Neural progenitor cell (in vitro differentiated cells): ENCODE measurements at regions not wholly inside any gene's neighbourhood (a gene's known extent, or its start where the extent isn't known, plus 50 kb on each side); places are given as distances from the start of the nearest gene placed in this dataset.

ENCODE experiments used
- DNase-seq: peaks from one replicate; pipeline ENCODE4 v3.0.0-alpha.2; 2016; ENCODE audit warnings: low spot score
- H2AFZ ChIP-seq: fragments of 200-600 bp; sonication (generic); replicated peaks from 2 replicates; pipeline ENCODE4 v1.6.1; 2016; ENCODE audit warnings: antibody characterized with exemption
- H3F3A ChIP-seq: fragments of 200-600 bp; sonication (generic); 2 replicates; pipeline ENCODE4 v1.6.1; 2016; ENCODE audit warnings: antibody characterized with exemption, low read depth
- H3K27ac ChIP-seq: fragments of 200-600 bp; sonication (generic); 2 replicates; pipeline ENCODE4 v1.5.1; 2016; ENCODE audit warnings: mild to moderate bottlenecking
- H3K27me3 ChIP-seq: fragments of 200-600 bp; sonication (generic); 2 replicates; pipeline ENCODE4 v1.6.1; 2016; ENCODE audit warnings: mild to moderate bottlenecking, moderate library complexity
- H3K36me3 ChIP-seq: fragments of 200-600 bp; sonication (generic); 2 replicates; pipeline ENCODE4 v1.5.1; 2016
- H3K4me1 ChIP-seq: fragments of 200-600 bp; sonication (generic); 2 replicates; pipeline ENCODE4 v1.6.1; 2016; ENCODE audit warnings: mixed run types
- H3K4me2 ChIP-seq: fragments of 200-600 bp; sonication (generic); 2 replicates; pipeline ENCODE4 v1.6.1; 2016
- H3K4me3 ChIP-seq: fragments of 200-600 bp; sonication (generic); 2 replicates; pipeline ENCODE4 v1.5.1; 2016
- H3K79me2 ChIP-seq: fragments of 200-600 bp; sonication (generic); 2 replicates; pipeline ENCODE4 v1.6.1; 2016; ENCODE audit warnings: low read depth
- H3K9ac ChIP-seq: fragments of 200-600 bp; sonication (generic); 2 replicates; pipeline ENCODE4 v1.6.1; 2016
- H3K9me3 ChIP-seq: fragments of 200-600 bp; sonication (generic); 2 replicates; pipeline ENCODE4 v1.5.1; 2016; ENCODE audit warnings: low read depth
- H4K20me1 ChIP-seq: fragments of 200-600 bp; sonication (generic); 2 replicates; pipeline ENCODE4 v1.6.1; 2016; ENCODE audit warnings: low read depth
- H3K27ac Mint-ChIP-seq: 3 replicates; pipeline ENCODE4 v1.8.0; 2021; ENCODE audit warnings: mixed read lengths
- H3K27me3 Mint-ChIP-seq: 2 replicates; pipeline ENCODE4 v1.8.0; 2022; ENCODE audit warnings: low read depth, mild to moderate bottlenecking, inconsistent platforms, moderate library complexity, mixed read lengths; ENCODE audit not compliant: insufficient read depth
- H3K36me3 Mint-ChIP-seq: 3 replicates; pipeline ENCODE4 v1.8.0; 2021; ENCODE audit warnings: mixed read lengths
- H3K4me1 Mint-ChIP-seq: 3 replicates; pipeline ENCODE4 v1.8.0; 2021; ENCODE audit warnings: mixed read lengths
- H3K4me3 Mint-ChIP-seq: 3 replicates; pipeline ENCODE4 v1.8.0; 2021; ENCODE audit warnings: mild to moderate bottlenecking, moderate library complexity, mixed read lengths
- H3K9me3 Mint-ChIP-seq: 3 replicates; pipeline ENCODE4 v1.8.0; 2020; ENCODE audit warnings: mixed read lengths
- EZH2 ChIP-seq: fragments of 200-600 bp; sonication (generic); IDR thresholded peaks from 2 replicates; pipeline ENCODE4 v1.6.1; 2017; ENCODE audit warnings: antibody characterized with exemption, mild to moderate bottlenecking, moderate library complexity
- EZH2phosphoT487 ChIP-seq: fragments of 200-600 bp; sonication (generic); IDR thresholded peaks from 2 replicates; pipeline ENCODE4 v1.6.1; 2017; ENCODE audit warnings: antibody characterized with exemption
- TF ChIP-seq, protein P1 (sequence below): fragments of 200-600 bp; sonication (generic); IDR thresholded peaks from 2 replicates; pipeline ENCODE4 v1.5.1; 2017; ENCODE audit warnings: antibody characterized with exemption, mild to moderate bottlenecking

DNA sequence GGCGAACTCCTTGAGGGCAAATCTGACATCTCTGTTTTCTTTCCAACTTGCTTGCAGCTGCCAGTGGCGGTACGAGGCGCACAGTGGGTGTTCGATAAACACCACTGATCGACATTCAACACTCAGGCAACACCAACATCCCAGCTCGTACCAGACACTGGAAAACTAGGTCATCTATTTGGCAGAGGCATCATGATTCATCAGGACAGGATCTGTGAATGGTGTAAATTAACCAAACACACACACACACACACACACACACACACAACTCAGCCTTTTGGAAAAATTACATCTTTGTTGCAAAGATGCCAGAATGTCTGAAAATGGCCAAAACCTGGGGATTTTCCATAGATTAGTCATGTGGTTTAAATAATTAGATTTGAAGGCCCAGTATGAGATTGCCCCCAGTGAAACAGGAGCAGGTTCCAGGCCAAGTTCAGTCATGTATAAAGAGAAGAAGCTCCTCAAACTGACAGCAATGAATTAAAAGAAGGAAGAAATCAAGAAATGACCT is 150.5 kb upstream of the NCKAP5 start:
- H3K27ac Mint-ChIP-seq, result no peak overlapping the region
- H3K27me3 ChIP-seq, result no peaks in the 10 kb centered on the region
- no peaks in the 10 kb centered on the region for H3K79me2 ChIP-seq
- peaks cover 13% of the 10 kb centered on the region for H3K4me1 Mint-ChIP-seq
- H3K36me3 ChIP-seq, result no peaks in the 10 kb centered on the region
- H3K27ac ChIP-seq, result no peak overlapping the region
- H3F3A ChIP-seq, result no peaks in the 10 kb centered on the region
- no peaks in the 10 kb centered on the region for H4K20me1 ChIP-seq
- H3K9ac ChIP-seq, result no peak overlapping the region
- H3K4me3 ChIP-seq, result no peak overlapping the region
- H2AFZ ChIP-seq, result no peak overlapping the region
- peaks cover 4% of the 10 kb centered on the region for H3K27me3 Mint-ChIP-seq
- H3K36me3 Mint-ChIP-seq, result peaks cover 2% of the 10 kb centered on the region
- DNase-seq, result no peak
- H3K9me3 ChIP-seq, result no peaks in the 10 kb centered on the region
- H3K4me2 ChIP-seq, result no peak overlapping the region
- peaks cover 36% of the 10 kb centered on the region for H3K9me3 Mint-ChIP-seq
- no peak overlapping the region for H3K4me3 Mint-ChIP-seq
- no peaks in the 10 kb centered on the region for H3K4me1 ChIP-seq
- no peak for TF ChIP-seq EZH2phosphoT487
- TF ChIP-seq, protein P1, sequence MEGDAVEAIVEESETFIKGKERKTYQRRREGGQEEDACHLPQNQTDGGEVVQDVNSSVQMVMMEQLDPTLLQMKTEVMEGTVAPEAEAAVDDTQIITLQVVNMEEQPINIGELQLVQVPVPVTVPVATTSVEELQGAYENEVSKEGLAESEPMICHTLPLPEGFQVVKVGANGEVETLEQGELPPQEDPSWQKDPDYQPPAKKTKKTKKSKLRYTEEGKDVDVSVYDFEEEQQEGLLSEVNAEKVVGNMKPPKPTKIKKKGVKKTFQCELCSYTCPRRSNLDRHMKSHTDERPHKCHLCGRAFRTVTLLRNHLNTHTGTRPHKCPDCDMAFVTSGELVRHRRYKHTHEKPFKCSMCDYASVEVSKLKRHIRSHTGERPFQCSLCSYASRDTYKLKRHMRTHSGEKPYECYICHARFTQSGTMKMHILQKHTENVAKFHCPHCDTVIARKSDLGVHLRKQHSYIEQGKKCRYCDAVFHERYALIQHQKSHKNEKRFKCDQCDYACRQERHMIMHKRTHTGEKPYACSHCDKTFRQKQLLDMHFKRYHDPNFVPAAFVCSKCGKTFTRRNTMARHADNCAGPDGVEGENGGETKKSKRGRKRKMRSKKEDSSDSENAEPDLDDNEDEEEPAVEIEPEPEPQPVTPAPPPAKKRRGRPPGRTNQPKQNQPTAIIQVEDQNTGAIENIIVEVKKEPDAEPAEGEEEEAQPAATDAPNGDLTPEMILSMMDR, result no peak

DNA sequence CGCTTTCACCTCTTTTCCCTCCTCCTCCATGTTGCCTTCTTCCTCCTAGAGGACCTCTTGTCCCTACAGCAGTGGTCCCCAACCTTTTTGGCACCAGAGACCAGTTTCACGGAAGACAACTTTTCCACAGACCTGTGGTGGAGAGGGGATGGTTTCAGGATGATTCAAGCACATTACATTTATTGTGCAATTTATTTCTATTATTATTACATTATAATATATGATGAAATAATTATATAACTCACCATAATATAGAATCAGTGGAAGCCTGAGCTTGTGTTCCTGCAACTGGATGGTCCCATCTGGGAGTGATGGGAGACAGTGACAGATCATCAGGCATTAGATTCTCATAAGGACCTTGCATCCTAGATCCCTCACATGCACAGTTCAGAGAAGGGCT is 152.2 kb upstream of the NCKAP5 start:
- Histone ChIP-seq H3K9ac (no peak overlapping the region), H3K4me3 (no peak overlapping the region), H3K4me2 (no peak overlapping the region), H3K79me2 (no peaks in the 10 kb centered on the region), H3F3A (no peaks in the 10 kb centered on the region), H2AFZ (no peak overlapping the region), H3K36me3 (no peaks in the 10 kb centered on the region), H3K4me1 (no peaks in the 10 kb centered on the region), H3K27me3 (no peaks in the 10 kb centered on the region), H3K9me3 (no peaks in the 10 kb centered on the region), H3K27ac (no peak overlapping the region), H4K20me1 (no peaks in the 10 kb centered on the region)
- Mint-ChIP-seq H3K36me3 (no peaks in the 10 kb centered on the region), H3K9me3 (peaks cover 34% of the 10 kb centered on the region), H3K4me1 (peaks cover 4% of the 10 kb centered on the region), H3K27me3 (peaks cover 4% of the 10 kb centered on the region), H3K27ac (no peak overlapping the region), H3K4me3 (no peak overlapping the region)
- TF ChIP-seq EZH2 (no peak), EZH2phosphoT487 (no peak)
- TF ChIP-seq, protein P1, result no peak
- no peak for DNase-seq

DNA sequence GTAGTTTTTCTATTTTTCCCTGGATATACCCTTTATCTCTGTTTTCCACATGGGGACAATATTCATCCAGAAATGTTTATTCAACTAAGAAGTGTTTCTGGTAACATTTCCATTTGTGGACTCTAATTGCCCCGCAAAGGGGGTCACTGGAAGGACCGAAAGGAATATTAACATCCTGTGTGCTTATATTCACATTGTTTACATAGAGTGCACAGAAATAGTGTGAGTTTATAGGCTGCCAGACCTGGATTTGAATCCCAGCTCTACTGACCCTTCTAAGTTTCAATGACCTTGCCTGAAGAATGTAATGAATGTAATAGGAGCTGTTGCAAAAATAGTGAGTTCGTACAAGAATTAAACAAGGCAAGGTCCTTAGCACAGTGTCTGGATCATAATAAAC is 152.9 kb upstream of the NCKAP5 start:
- no peak for DNase-seq
- Mint-ChIP-seq H3K27me3 (peaks cover 4% of the 10 kb centered on the region), H3K4me1 (peaks cover 4% of the 10 kb centered on the region), H3K36me3 (no peaks in the 10 kb centered on the region), H3K9me3 (peaks cover 34% of the 10 kb centered on the region), H3K27ac (no peak overlapping the region), H3K4me3 (no peak overlapping the region)
- H3K79me2 ChIP-seq, result no peaks in the 10 kb centered on the region
- no peak overlapping the region for H2AFZ ChIP-seq
- TF ChIP-seq EZH2, result no peak
- TF ChIP-seq, protein P1, result no peak
- no peak for TF ChIP-seq EZH2phosphoT487
- H3K36me3 ChIP-seq, result no peaks in the 10 kb centered on the region
- H3K27ac ChIP-seq, result no peak overlapping the region
- H3K4me3 ChIP-seq, result no peak overlapping the region
- H4K20me1 ChIP-seq, result no peaks in the 10 kb centered on the region
- no peak overlapping the region for H3K9ac ChIP-seq
- H3K4me1 ChIP-seq, result no peaks in the 10 kb centered on the region
- no peak overlapping the region for H3K4me2 ChIP-seq
- H3K27me3 ChIP-seq, result no peaks in the 10 kb centered on the region
- H3K9me3 ChIP-seq, result no peaks in the 10 kb centered on the region
- no peaks in the 10 kb centered on the region for H3F3A ChIP-seq

DNA sequence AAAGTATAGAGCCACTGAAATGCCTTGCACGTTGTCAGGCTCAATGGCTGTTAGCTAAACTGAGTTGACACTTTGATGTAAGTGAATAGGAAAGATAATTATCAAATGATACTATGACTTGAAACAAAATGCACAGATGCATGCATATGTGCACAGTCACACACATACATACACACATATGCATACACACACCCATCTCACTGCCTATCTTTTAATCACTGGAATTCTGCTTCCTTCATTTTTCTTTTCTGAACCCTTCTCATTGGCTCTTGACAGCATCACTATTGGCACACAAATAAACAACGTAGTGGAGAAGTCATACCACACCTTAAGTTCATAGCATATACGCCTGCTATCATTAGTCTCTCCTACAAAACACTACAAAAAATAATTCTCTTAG is 154.9 kb upstream of the NCKAP5 start:
- no peaks in the 10 kb centered on the region for H4K20me1 ChIP-seq
- H3K36me3 Mint-ChIP-seq, result no peaks in the 10 kb centered on the region
- no peaks in the 10 kb centered on the region for H3K79me2 ChIP-seq
- peaks cover 27% of the 10 kb centered on the region for H3K9me3 Mint-ChIP-seq
- H2AFZ ChIP-seq, result no peak overlapping the region
- no peak overlapping the region for H3K4me2 ChIP-seq
- no peak overlapping the region for H3K9ac ChIP-seq
- H3K36me3 ChIP-seq, result no peaks in the 10 kb centered on the region
- H3K4me3 ChIP-seq, result no peak overlapping the region
- no peaks in the 10 kb centered on the region for H3K27me3 ChIP-seq
- no peak overlapping the region for H3K4me3 Mint-ChIP-seq
- no peaks in the 10 kb centered on the region for H3F3A ChIP-seq
- H3K27ac Mint-ChIP-seq, result no peak overlapping the region
- H3K9me3 ChIP-seq, result no peaks in the 10 kb centered on the region
- H3K4me1 Mint-ChIP-seq, result peaks cover 4% of the 10 kb centered on the region
- H3K4me1 ChIP-seq, result no peaks in the 10 kb centered on the region
- H3K27ac ChIP-seq, result no peak overlapping the region
- peaks cover 4% of the 10 kb centered on the region for H3K27me3 Mint-ChIP-seq
- TF ChIP-seq, protein P1, result no peak
- TF ChIP-seq EZH2 (no peak), EZH2phosphoT487 (no peak)
- DNase-seq, result no peak
